Inferior parietal cortex (tissue), 1 donor: ENCODE measurements at regions not wholly inside any gene's neighbourhood (a gene's known extent, or its start where the extent isn't known, plus 50 kb on each side); places are given as distances from the start of the nearest gene placed in this dataset.
"Not testable (repeated sequence)": the region's sequence is repeated elsewhere in the genome, so short reads cannot be mapped to it uniquely, and the experiment has no call there.

ENCODE experiments used
- DNase-seq: peaks from one replicate; pipeline ENCODE4 v3.0.0-alpha.2; 2016; ENCODE audit errors: extremely low spot score

DNA sequence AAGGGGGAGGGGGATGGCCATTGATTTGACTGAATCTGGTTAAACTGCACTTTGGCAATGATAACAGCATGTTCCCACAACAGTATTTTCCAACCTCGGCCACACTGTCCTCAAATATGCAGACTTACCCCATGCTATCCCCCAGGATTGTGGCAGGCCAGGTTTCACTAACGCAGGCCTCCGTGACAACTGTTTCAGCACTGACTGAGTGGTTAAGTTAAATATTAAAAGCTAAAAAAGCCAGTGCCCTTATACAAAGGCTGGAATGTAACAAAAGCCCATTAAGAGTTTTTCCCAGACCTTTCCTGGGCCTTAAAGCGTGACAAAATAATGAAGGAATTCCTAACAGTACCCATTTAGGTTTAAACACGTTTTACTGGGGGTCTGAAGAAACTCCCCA, 202.9 kb downstream of the USP25 start:
- DNase-seq = no peak

DNA sequence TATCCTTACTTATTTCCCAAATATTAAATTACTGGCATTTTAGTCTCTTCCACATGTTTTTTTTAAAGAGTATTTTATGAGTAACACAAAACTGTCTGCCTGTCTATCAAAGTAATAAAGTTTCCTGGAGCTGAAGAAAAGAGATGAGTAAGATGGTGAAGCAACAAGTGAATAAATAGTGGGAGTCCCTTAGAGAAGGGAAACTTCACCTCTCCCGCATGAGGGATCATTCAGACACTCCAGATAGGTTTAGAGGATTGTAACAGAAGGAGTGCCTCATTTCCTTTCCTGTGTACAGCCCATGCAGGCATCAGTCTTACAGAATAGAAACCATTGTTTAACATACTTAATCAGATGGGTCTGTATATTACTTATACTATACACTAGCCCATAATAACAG, 205.7 kb downstream of the USP25 start:
- no peak for DNase-seq

GRCh38 chr21:15943009-15943666, 213.4 kb downstream of the USP25 start:
- no peak for DNase-seq

- DNase-seq = no peak
These were observed 217.9 kb downstream of the USP25 start for GRCh38 chr21:15947677-15948076.

DNA sequence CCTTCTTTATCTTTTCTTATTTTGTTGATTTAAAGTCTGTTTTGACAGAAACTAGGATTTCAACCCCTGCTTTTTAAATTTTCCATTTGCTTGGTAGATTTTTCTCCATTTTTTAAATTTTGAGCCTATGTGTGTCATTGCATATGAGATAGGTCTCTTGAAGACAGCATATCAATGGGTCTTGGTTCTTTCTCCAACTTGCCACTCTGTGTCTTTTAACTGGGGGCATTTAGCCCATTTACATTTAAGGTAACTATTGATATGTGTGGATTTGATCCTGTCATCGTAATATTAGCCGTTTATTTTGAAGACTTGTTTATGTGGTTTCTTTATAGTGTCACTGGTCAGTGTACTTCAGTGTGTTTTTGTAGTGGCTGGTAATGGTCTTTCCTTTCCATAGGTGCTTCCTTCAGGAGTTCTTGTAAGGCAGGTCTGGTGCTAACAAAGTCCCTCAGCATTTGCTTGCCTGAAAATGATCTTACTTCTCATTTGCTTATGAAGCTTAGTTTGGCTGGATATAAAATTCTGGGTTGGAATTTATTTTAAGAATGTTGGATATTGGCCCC, 223.9 kb downstream of the USP25 start:
- DNase-seq = no peak

- no peak for DNase-seq
These were observed 234.6 kb downstream of the USP25 start for GRCh38 chr21:15964236-15964855.

DNA sequence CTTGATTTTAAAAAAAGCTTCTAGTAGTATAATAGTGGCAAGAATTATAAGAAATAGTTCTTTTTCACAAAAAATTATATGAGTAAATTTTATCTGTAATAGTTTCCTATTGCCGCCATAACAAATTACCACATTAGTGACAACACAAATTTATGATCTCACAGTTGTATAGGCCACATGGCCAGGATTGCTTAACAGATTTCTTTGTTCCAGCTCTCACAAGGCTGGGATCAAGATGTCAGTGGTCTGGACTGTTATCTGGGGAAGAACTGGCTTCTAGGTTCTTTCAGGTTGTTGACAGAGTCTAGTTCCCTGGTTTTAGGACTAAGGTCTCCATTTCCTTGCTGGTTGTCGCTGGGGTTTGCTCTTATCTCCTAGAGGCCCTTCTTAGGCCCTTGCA, 236.4 kb downstream of the USP25 start:
- DNase-seq = no peak

- no peak for DNase-seq
These were observed 236.9 kb downstream of the USP25 start for GRCh38 chr21:15966651-15967050.

GRCh38 chr21:15967661-15968060, 237.9 kb downstream of the USP25 start:
- DNase-seq = no peak

- no peak for DNase-seq
These were observed 239.1 kb downstream of the USP25 start for GRCh38 chr21:15968776-15969310.

DNA sequence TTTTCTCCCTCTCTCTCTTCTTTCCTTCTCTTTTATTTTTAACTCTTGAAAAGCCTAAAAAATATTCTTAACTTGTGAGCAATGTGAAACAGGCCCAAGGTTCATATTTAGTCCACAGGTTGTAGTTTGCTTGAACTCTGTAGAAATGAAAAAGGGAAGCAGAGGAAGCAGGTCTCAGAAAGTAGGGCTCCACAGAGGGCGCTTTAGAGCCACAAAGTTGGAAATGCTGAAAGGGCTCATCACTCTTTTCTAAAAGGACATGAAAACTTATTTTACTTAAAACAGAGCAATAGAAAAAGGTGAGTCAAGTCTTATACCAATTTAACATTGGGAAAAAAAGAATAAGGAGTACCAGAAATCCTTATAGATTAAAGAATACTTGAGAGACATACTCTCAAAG, 247.0 kb downstream of the USP25 start:
- DNase-seq = no peak

DNA sequence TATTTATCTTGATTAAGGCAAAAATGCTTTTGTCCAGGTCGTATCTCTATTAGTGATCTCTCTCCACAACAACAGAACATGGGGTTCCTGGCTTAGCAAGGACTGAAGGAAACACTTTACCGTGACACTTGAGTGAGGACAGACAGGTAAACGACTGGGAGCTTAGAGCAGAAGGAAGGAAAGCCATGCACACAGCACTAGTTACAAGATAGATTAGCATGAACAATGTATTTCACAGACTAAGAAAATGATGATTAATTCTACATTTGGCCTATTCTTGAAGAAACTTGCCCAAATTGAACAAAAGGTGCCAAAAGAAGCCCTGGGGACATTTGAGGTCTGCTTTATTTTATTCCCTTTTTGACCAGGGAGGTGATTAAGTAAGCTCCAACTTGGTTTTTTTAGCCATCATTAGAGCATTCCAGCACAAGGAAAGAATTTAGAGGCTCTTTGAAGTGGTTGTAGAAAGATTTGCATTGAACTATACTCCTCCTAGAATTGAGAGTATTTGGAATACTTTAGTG, 248.5 kb downstream of the USP25 start:
- no peak for DNase-seq

DNA sequence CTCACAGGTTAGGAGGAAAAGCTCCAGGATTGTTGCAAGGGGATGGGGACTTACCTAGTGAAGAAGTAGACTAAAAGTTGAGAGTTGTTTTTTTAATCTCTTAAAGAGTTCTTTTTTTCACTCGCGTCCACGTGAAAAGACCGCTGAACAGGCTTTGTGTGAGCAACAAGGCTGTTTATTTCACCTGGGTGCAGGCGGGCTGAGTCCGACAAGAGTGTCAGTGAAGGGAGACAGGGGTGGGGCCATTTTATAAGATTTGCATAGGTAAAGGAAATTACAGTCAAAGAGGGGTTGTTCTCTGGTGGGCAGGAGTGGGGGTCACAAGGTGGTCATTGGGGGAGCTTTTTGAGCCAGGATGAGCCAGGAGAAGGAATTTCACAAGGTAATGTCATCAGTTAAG, 249.7 kb downstream of the USP25 start:
- not testable (repeated sequence) for DNase-seq

DNA sequence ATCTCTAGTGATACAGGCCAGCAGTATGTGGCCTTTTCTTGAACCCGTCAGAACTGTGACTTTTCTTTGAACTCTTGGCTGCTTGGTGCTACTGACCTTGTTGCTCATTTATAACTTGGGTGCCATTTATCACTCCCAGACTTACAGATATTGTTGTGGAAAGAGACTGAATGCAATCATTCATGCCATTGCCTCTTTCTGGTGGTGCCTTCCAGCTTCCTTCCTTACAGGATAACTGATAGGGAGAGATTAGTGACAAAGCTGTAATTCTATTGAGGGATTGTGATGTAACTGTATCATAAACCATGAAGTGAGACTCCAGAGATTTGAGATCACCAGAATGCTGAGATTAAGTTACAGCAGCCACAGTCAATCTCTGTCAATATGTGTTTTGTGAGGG, 256.5 kb downstream of the USP25 start:
- DNase-seq = no peak

DNA sequence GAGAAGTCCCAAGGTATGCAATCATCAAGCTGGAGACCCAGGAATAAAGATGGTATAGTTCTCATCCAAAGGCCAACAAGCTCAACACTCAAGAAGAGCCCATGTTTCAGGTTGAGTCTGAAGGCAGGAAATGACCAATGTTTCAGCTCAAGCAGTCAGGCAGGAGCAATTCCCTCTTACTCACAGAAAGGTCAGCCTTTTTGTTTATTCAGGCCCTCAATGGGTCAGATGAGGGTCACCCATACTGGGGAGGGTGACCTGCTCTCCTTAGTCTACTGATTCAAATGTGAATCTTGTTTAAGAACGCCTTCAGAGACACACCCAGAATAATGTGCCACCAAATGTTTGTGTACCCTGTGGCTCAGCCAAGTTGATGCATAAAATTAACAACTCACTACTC, 262.4 kb downstream of the USP25 start:
- DNase-seq = no peak

- DNase-seq = no peak
These were observed 264.2 kb downstream of the USP25 start for GRCh38 chr21:15993951-15994350.

DNA sequence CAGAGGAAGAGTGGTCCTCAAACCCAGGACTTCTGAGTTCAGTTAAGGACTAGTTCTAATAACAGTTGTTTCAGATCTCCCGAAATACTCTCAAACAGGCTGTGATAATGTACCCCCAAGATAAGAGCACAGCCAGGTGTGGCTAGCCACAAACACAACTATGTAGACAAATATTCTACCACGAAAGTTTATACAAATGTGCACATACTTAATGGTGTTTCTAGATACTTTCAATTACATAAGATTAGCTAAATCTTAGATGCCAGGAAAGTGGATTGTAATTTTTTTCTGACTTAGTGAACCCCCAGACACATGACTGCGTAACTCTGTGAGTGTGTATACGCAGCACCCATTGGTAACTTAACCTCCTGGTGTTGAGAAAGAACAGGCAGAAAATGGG, 270.0 kb downstream of the USP25 start:
- DNase-seq = no peak

GRCh38 chr21:16002874-16003466, 273.2 kb downstream of the USP25 start:
- DNase-seq = peak; percentile 53

GRCh38 chr21:16004086-16004485, 274.3 kb downstream of the USP25 start:
- no peak for DNase-seq

- DNase-seq = no peak
These were observed 274.7 kb downstream of the USP25 start for GRCh38 chr21:16004523-16004922.

GRCh38 chr21:16005996-16006395, 276.2 kb downstream of the USP25 start:
- no peak for DNase-seq

- DNase-seq = no peak
These were observed 278.2 kb downstream of the USP25 start for GRCh38 chr21:16007943-16008342.

DNA sequence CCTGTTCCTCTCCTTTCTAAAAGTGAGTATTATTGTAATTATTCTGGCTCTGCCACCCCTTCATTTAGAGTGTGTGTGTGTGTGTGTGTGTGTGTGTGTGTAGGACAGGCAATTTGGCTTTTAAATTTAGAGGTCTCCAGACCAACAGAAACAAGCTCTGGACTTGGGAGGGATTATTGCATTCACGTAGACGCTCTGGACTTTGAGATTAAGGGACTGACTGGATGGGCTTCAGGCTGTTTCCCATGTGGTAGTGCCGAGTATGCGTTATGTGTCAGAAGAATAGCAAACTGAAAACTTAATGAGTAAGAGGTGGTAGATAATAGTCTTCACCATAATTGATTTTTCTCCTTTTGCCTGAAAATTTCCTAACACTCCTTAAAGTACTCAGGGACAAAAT, 281.9 kb downstream of the USP25 start:
- no peak for DNase-seq
